GM10248 (cell line): ENCODE measurements at regions not wholly inside any gene's neighbourhood (a gene's known extent, or its start where the extent isn't known, plus 50 kb on each side); places are given as distances from the start of the nearest gene placed in this dataset.

Experiments
- CTCF ChIA-PET: fragments of 300-600 bp; sonication (Branson Sonifier 250); formaldehyde crosslinking; extraction: SDS; loops from one replicate; lab custom pipeline; 2021; ENCODE audit warnings: antibody characterized with exemption; lab: Yijun Ruan, JAX
- POLR2A ChIA-PET: fragments of 350-650 bp; sonication (Branson Sonifier 250); formaldehyde crosslinking; extraction: SDS; loops from one replicate; lab custom pipeline; 2020; ENCODE audit warnings: antibody characterized with exemption; lab: Yijun Ruan, JAX
- DNase-seq: peaks from one replicate; pipeline ENCODE4 v3.0.0; 2012; ENCODE audit errors: extremely low spot score
- TF ChIP-seq, protein P1 (sequence below): IDR thresholded peaks from 2 replicates; pipeline ENCODE4 v1.5.1; 2012; ENCODE audit warnings: mild to moderate bottlenecking, low read depth; ENCODE audit errors: extremely low read depth, missing control alignments, control extremely low read depth

DNA sequence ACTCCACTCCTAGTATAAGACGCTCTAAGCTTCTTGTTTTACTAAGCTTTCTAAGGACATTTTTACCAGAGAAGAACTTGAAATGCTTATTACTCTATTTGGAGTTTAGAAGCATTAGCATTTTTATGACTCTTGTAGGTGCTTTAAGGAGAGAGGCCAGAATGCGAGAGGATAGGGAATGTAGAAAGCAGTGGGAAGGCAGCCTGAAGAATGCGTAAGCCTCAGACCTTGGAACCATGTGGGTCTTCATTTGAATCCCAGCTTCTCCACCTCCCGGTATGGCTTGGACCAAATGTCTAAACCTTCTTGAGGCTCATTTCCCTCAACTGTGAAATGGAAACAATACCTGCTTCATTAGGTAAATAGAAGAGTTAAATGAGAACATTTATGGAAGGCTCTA is 60.0 kb upstream of the AMOTL1 start:
- TF ChIP-seq, protein P1, sequence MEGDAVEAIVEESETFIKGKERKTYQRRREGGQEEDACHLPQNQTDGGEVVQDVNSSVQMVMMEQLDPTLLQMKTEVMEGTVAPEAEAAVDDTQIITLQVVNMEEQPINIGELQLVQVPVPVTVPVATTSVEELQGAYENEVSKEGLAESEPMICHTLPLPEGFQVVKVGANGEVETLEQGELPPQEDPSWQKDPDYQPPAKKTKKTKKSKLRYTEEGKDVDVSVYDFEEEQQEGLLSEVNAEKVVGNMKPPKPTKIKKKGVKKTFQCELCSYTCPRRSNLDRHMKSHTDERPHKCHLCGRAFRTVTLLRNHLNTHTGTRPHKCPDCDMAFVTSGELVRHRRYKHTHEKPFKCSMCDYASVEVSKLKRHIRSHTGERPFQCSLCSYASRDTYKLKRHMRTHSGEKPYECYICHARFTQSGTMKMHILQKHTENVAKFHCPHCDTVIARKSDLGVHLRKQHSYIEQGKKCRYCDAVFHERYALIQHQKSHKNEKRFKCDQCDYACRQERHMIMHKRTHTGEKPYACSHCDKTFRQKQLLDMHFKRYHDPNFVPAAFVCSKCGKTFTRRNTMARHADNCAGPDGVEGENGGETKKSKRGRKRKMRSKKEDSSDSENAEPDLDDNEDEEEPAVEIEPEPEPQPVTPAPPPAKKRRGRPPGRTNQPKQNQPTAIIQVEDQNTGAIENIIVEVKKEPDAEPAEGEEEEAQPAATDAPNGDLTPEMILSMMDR, result no peak
- POLR2A ChIA-PET, result no interaction called here
- DNase-seq, result no peak
- CTCF ChIA-PET, result no interaction called here

DNA sequence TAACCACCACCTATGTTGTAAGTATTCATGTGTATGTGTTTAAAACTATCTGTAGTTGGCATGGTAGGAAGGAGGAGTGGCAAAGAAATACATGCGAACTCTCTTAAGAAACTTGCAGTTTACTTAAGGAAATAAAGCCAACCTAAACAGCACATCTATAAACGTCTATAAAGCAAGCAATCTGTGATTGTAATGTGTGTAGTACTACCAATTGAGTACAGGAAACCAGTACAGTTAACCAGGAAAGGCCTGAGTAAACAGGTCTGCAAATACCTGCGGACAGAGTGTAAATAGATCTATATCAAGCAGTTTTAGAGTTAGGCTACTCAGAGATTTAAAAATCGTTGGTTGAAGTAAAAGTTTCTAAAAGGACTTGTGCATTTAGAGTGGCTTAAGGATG is 59.5 kb upstream of the AMOTL1 start:
- CTCF ChIA-PET, result no interaction called here
- POLR2A ChIA-PET, result no interaction called here
- TF ChIP-seq, protein P1, result no peak
- DNase-seq, result no peak

DNA sequence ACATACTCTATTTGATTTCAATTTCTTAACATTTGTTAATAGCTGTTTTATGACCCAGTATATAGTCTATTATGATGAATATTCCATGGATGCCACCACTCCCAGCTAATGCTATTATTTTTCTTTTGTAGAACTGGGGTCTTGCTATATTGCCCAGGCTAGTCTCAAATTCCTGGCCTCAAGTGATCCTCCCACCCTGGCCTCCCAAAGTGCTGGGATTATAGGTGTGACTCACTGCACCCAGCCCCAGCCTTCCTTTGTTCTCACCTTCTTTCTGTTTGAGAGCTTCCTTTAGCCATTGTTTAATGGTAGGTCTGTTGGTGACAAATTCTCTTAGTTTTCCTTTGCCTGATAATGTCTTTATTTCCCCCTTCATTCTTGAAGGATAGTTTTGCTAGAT is 52.9 kb upstream of the AMOTL1 start:
- ChIA-PET CTCF (no interaction called here), POLR2A (no interaction called here)
- no peak for DNase-seq
- TF ChIP-seq, protein P1, result no peak

DNA sequence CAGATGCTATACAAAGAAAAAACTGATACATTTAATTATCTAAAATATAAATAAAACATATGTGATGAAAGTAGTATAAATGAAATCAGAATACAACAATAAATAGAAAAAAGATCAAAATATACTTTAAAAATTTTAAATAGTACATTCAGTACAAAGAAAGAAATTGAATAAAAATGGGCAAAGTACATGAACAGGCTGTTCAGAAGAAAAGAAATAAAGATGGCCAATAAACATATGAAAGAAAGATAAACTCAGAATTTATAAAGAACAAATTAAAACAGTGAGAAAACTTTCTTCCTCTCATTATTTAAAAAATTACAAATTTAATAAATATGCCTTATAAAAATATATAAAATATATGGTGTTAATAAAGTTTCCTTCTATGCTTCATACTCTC is 50.5 kb upstream of the AMOTL1 start:
- DNase-seq, result no peak
- ChIA-PET POLR2A (no interaction called here), CTCF (no interaction called here)
- TF ChIP-seq, protein P1, result no peak
